C1 segment of cervical spinal cord (tissue), 14 donors: ENCODE measurements at regions not wholly inside any gene's neighbourhood (a gene's known extent, or its start where the extent isn't known, plus 50 kb on each side); places are given as distances from the start of the nearest gene placed in this dataset.
A peak's percentile ranks its signal among the peaks of the same experiment; 100 is the strongest.

ENCODE experiments used
- DNase-seq, 14 donors: peaks; one replicate each; lab custom pipeline; 2025; lab: John Stamatoyannopoulos, UW

GRCh38 chr6:56005426-56005825 lies 130.0 kb upstream of the BMP5 start:
- no peak for DNase-seq

DNA sequence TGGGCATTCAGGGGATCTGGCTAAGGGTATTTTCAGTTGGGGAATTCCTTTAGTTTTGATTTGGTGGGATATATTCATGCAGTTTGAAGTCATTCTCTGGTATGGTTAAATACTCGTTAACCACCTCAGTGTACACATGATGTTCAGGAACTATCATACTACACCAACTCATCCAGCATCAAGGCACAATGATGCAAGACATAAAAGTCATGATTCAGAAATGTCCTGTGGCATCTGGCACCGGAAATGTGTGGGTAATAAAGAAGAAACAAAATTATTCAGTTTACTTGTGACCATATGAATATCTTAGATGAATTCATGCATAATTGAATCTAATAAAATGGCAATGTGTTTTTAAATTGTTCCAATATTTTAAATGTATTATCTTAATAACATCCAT lies 129.0 kb upstream of the BMP5 start:
- no peak for DNase-seq

DNA sequence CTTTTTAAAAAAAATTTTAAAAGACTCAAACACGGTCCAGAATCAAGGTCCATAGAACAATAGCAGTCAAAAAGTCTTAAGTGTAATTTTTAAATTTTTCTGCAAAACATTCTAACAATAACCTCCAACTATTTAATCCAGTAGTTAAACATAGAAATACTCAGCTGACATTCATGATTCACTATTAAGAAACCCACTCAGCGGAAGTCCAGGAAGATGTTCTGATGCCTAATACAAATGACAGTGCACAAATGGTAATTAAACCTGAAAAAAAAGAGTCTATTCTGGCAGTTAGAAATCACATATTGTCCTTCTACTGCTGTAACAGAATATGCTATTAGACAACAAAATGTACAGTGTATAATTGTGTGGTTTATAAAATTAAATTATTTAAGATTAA lies 128.2 kb upstream of the BMP5 start:
- DNase-seq: no peak

DNA sequence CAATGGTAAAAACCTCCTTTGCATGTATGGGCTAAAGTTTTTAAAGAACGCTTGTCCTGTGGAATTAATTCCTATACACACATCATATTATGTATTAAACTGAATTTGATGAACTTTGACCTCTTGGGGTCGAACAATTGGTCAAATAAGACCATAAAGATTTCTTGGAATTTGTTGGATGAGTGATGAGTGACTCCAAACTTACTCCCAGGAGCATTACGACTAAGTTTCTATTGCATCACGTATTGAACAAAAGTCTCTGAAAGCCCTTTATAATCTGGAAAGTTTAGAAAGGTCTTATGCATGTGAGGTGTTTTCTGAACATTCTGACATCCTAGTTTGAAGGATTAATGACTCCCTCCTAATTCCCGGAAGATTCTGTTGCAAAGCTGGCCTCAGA lies 126.9 kb upstream of the BMP5 start:
- no peak for DNase-seq

- no peak for DNase-seq
These were observed 123.2 kb upstream of the BMP5 start for GRCh38 chr6:55998576-55998975.

GRCh38 chr6:55997223-55997874 lies 122.0 kb upstream of the BMP5 start:
- DNase-seq: no peak

DNA sequence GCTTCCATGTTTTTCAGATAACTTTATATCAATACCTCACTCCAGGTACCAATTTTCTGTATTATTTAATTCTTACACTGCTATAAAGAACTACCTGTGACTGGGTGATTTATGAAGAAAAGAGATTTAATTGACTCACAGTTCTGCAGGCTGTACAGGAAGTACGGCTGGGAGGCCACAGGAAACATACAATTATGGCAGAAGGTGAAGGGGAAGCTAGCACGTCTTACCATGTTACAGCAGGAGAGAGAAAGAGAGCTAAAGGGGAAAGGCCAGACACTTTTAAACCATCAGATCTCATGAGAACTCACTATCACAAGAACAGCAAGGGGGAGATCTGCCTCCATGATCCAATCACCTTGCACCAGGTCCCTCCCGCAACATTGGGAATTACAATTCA lies 119.1 kb upstream of the BMP5 start:
- DNase-seq: no peak

DNA sequence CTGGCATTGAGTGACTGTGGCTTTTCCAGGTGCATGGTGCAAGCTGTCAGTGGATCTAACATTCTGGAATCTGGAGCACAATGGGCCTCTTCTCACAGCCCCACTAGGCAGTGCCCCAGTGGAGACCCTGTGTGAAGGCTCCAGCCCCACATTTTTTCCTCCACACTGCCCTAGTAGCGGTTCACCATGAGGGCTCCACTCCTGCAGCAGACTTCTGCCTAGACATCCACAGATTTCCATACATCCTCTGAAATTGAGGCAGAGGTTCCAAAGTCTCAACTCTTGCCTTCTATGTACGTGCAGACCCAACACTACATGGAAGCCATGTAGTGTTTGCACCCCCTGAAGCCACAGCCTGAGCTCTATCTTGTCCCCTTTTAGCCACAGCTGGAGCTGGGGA lies 118.0 kb upstream of the BMP5 start:
- DNase-seq: no peak

GRCh38 chr6:55992546-55992945 lies 117.2 kb upstream of the BMP5 start:
- DNase-seq: no peak

- DNase-seq: no peak
These were observed 109.9 kb upstream of the BMP5 start for GRCh38 chr6:55985309-55985708.

DNA sequence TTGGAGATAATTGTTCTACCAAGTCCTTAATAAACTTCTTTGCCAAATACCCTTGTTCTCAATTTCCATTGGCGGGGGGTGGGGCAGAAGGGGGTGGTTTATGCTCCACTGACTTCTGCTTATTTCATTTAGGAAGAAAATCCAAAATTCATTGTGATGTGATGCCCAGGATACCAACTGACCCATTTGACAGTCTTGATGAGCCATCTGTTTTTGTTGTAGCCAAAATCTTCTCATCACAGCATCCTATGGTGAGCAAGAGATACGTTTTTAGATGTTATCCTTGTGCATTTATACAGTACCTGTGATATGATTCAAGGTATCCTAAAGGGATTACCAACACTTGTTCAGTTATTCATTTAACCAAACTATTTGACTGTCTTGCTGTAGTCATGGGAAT lies 108.5 kb upstream of the BMP5 start:
- DNase-seq: peak in 1 of 14 donors; percentile 4

GRCh38 chr6:55981660-55982059 lies 106.3 kb upstream of the BMP5 start:
- no peak for DNase-seq

DNA sequence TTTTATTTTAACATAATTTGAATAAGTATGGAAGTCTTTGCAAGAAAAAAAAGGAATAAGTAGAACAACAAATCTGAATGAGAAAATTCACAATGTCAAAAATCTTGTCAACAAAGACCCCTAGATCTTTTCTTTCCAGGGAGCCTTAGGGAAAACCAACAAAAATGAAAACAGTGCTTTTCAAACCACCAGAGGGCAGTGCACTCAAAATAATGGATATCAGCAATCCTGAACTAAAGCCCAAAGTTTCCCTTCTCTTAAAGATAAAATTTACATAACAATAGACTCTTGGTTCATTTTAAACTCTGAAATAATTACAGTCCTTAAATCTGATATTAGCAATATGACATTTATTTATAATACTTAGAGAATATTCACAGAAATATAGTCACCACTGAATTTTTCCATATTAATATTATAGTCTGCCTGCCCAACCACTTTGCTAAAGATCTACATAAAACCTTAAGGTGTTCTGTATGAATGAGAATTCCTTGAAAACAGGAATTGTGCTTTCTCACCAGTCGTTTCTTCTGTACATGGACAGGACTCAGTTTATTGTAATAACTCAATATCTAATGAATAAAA lies 105.3 kb upstream of the BMP5 start:
- DNase-seq: no peak

GRCh38 chr6:55979526-55979925 lies 104.1 kb upstream of the BMP5 start:
- DNase-seq: no peak

GRCh38 chr6:55977959-55978665 lies 102.7 kb upstream of the BMP5 start:
- DNase-seq: no peak

DNA sequence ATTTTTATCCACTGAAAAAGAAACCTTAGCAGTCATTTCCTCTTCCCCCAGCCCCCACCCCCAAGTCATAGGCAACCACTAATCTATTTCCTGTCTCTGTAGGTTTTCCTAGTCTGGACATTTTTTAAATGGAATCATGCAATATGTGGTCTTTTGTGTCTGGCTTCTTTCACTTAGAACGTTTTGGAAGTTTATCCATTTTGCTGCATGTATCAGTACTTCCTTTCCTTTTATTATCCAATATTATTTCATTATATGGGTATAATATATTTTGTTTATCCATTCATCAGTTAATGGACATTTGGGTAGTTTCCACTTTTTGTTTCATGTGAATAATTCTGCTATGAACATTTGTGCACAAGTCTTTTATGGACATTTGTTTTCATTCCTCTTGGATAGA lies 99.3 kb upstream of the BMP5 start:
- DNase-seq: no peak

- no peak for DNase-seq
These were observed 96.7 kb upstream of the BMP5 start for GRCh38 chr6:55972091-55972490.

- DNase-seq: no peak
These were observed 94.1 kb upstream of the BMP5 start for GRCh38 chr6:55969526-55969925.

- no peak for DNase-seq
These were observed 93.5 kb upstream of the BMP5 start for GRCh38 chr6:55968926-55969325.

DNA sequence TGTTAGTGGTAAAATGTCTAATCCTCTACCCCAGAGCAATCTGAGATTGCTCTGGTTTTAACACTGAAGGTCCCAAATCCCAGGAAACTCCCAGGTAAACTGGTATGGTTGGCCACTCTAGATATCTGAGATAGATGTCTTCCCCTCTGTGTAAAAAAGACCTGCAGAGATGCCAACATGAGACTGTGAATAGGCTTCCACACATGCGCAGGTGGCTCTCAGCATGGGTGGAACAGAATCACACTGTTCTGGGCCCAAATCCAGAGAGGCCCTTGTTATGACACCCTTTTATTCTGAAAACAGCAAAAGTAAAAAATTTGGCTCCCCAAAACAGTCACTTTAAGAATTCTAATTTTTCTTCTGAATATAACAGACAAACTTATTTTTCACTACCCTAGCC lies 88.7 kb upstream of the BMP5 start:
- DNase-seq: peak in 2 of 14 donors; percentile 1 to 72

DNA sequence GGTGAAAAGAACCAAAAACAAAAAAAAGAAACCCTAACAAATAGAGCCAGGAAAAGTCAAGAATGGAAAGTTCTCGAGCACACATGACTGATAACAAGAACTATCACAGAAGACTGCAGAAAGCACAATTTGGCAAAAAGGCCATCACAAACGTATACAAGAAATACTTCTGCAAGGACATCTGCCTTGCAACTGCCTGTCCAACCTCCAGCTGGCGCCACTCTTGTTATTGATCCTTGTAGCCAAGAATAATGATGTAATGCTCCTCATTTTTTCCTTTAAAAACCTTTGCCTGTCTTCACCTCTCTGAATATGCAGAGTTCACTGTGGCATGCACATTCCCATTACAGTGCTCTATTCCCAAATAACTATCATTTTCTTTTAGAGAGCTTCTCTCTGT lies 87.9 kb upstream of the BMP5 start:
- DNase-seq: no peak

GRCh38 chr6:55960344-55960743 lies 85.0 kb upstream of the BMP5 start:
- DNase-seq: no peak

GRCh38 chr6:55958790-55959189 lies 83.4 kb upstream of the BMP5 start:
- DNase-seq: peak in 1 of 14 donors; percentile 18
